SK-N-SH (cell line): ENCODE measurements at regions not wholly inside any gene's neighbourhood (a gene's known extent, or its start where the extent isn't known, plus 50 kb on each side); places are given as distances from the start of the nearest gene placed in this dataset.

Source experiments
- EZH2phosphoT487 ChIP-seq: fragments of 200-600 bp; sonication (generic); IDR thresholded peaks from 2 replicates; pipeline ENCODE4 v1.6.1; 2017; ENCODE audit warnings: low read depth, mixed run types, mild to moderate bottlenecking, antibody characterized with exemption, moderate library complexity, borderline replicate concordance
- RCOR1 ChIP-seq: fragments of 150-350 bp; IDR thresholded peaks from 2 replicates; pipeline ENCODE4 v1.6.1; 2017; ENCODE audit warnings: antibody characterized with exemption, low read length
- SMC3 ChIP-seq: IDR thresholded peaks from 2 replicates; pipeline ENCODE4 v1.6.1; 2012; ENCODE audit warnings: low read depth, low read length, improper control_type of control experiment

- TF ChIP-seq EZH2phosphoT487 (no peak), SMC3 (no peak), RCOR1 (no peak)
Measured at GRCh38 chr7:85522070-85522469, 335.2 kb upstream of the SEMA3D start.
